PC-3 (cell line): ENCODE measurements at regions not wholly inside any gene's neighbourhood (a gene's known extent, or its start where the extent isn't known, plus 50 kb on each side); places are given as distances from the start of the nearest gene placed in this dataset.

ENCODE experiments used
- EZH2 ChIP-seq: fragments of 300-600 bp; sonication (generic); IDR thresholded peaks from one replicate; pipeline ENCODE4 v1.6.1; 2017; ENCODE audit warnings: antibody characterized with exemption, mild to moderate bottlenecking, low read length; ENCODE audit not compliant: unreplicated experiment
- EZH2phosphoT487 ChIP-seq: fragments of 300-600 bp; sonication (generic); IDR thresholded peaks from 2 replicates; pipeline ENCODE4 v1.6.1; 2018; ENCODE audit warnings: mild to moderate bottlenecking, antibody characterized with exemption, low read length, borderline replicate concordance
- TF ChIP-seq, protein P1 (sequence below): fragments of 300-600 bp; sonication (generic); conservative IDR thresholded peaks from 2 replicates; pipeline ENCODE4 v1.5.1; 2017; ENCODE audit warnings: antibody characterized with exemption, low read depth, mild to moderate bottlenecking, low read length

DNA sequence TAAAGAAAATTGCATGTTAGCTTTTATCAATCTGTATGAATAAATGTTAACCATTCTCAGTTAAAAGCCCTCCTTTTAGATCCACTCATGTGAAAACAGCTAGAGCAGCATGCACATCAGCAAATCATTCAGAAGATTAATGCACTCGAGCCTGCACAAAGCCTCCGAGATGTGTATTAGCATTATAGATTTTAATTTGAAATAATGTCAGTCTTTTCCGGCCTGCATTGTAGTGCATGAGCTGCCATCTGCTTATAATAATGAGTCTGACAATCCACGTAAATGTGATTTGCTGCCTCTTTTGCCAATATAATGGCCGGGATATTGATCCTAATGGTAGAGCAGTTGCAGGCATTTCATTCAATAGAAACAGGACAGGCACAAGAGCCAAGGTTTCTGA lies 585.1 kb downstream of the IRX1 start:
- TF ChIP-seq, protein P1, sequence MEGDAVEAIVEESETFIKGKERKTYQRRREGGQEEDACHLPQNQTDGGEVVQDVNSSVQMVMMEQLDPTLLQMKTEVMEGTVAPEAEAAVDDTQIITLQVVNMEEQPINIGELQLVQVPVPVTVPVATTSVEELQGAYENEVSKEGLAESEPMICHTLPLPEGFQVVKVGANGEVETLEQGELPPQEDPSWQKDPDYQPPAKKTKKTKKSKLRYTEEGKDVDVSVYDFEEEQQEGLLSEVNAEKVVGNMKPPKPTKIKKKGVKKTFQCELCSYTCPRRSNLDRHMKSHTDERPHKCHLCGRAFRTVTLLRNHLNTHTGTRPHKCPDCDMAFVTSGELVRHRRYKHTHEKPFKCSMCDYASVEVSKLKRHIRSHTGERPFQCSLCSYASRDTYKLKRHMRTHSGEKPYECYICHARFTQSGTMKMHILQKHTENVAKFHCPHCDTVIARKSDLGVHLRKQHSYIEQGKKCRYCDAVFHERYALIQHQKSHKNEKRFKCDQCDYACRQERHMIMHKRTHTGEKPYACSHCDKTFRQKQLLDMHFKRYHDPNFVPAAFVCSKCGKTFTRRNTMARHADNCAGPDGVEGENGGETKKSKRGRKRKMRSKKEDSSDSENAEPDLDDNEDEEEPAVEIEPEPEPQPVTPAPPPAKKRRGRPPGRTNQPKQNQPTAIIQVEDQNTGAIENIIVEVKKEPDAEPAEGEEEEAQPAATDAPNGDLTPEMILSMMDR, result no peak
- TF ChIP-seq EZH2phosphoT487, result no peak
- TF ChIP-seq EZH2, result no peak
